Tibial artery (tissue), 4 donors: ENCODE measurements at regions not wholly inside any gene's neighbourhood (a gene's known extent, or its start where the extent isn't known, plus 50 kb on each side); places are given as distances from the start of the nearest gene placed in this dataset.

Experiments used
- DNase-seq, 2 donors: peaks; one replicate each; pipeline ENCODE4 v3.0.0-alpha.2; 2019
- H3K27ac ChIP-seq, 2 donors: fragments of 200-600 bp; sonication (generic) in 1 of 2; 1 replicate in 1 of 2; 2 replicates in 1 of 2; pipeline ENCODE4 v1.5.1; 2018 to 2019; ENCODE audit warnings: mild to moderate bottlenecking in 1 of 2
- H3K27me3 ChIP-seq, 2 donors: fragments of 200-600 bp; sonication (generic) in 1 of 2; one replicate each; pipeline versions ENCODE4 v1.5.1 to v1.6.0; 2016 to 2019
- H3K36me3 ChIP-seq, 3 donors: fragments of 200-600 bp; sonication (generic) in 2 of 3; one replicate each; pipeline ENCODE4 v1.5.1; 2016 to 2019; ENCODE audit warnings: mild to moderate bottlenecking in 2 of 3
- H3K4me1 ChIP-seq, 4 donors: fragments of 200-600 bp; sonication (generic) in 2 of 4; 1 replicate in 3 of 4; 2 replicates in 1 of 4; pipeline ENCODE4 v1.5.1; 2016 to 2019
- H3K4me3 ChIP-seq, 2 donors: fragments of 200-600 bp; sonication (generic) in 1 of 2; 1 replicate in 1 of 2; 2 replicates in 1 of 2; pipeline ENCODE4 v1.5.1; 2018 to 2019; ENCODE audit warnings: mild to moderate bottlenecking in 2 of 2
- H3K9me3 ChIP-seq, 3 donors: fragments of 200-600 bp; sonication (generic) in 1 of 3; one replicate each; pipeline ENCODE4 v1.5.1; 2016 to 2019
- intact Hi-C: fragments of 100-400 bp; cut with DNase I; formaldehyde crosslinking; loops from one replicate; pipeline ENCODE4 v1.15.0; 2023; ENCODE audit warnings: low total_unique reads
- TF ChIP-seq, protein P1 (sequence below), 2 experiments: fragments of 200-600 bp in 1 of 2; fragments of 450-650 bp in 1 of 2; IDR thresholded peaks; one replicate each; pipeline ENCODE4 v1.5.1; 2017 to 2019; ENCODE audit warnings: antibody characterized with exemption in 2 of 2, mild to moderate bottlenecking in 1 of 2, moderate library complexity in 1 of 2

GRCh38 chr10:3660753-3661152, 124.3 kb downstream of the KLF6 start:
- no peaks in the 10 kb centered on the region for H3K27me3 ChIP-seq
- no peaks in the 10 kb centered on the region for H3K9me3 ChIP-seq
- TF ChIP-seq, protein P1, sequence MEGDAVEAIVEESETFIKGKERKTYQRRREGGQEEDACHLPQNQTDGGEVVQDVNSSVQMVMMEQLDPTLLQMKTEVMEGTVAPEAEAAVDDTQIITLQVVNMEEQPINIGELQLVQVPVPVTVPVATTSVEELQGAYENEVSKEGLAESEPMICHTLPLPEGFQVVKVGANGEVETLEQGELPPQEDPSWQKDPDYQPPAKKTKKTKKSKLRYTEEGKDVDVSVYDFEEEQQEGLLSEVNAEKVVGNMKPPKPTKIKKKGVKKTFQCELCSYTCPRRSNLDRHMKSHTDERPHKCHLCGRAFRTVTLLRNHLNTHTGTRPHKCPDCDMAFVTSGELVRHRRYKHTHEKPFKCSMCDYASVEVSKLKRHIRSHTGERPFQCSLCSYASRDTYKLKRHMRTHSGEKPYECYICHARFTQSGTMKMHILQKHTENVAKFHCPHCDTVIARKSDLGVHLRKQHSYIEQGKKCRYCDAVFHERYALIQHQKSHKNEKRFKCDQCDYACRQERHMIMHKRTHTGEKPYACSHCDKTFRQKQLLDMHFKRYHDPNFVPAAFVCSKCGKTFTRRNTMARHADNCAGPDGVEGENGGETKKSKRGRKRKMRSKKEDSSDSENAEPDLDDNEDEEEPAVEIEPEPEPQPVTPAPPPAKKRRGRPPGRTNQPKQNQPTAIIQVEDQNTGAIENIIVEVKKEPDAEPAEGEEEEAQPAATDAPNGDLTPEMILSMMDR (IDR thresholded peaks at IDR 0.05): no peak
- H3K27ac ChIP-seq: no peak overlapping the region
- no peaks in the 10 kb centered on the region for H3K36me3 ChIP-seq
- no peak for DNase-seq
- H3K4me3 ChIP-seq: no peak overlapping the region
- intact Hi-C loops: no loop called here
- no peaks in the 10 kb centered on the region for H3K4me1 ChIP-seq

DNA sequence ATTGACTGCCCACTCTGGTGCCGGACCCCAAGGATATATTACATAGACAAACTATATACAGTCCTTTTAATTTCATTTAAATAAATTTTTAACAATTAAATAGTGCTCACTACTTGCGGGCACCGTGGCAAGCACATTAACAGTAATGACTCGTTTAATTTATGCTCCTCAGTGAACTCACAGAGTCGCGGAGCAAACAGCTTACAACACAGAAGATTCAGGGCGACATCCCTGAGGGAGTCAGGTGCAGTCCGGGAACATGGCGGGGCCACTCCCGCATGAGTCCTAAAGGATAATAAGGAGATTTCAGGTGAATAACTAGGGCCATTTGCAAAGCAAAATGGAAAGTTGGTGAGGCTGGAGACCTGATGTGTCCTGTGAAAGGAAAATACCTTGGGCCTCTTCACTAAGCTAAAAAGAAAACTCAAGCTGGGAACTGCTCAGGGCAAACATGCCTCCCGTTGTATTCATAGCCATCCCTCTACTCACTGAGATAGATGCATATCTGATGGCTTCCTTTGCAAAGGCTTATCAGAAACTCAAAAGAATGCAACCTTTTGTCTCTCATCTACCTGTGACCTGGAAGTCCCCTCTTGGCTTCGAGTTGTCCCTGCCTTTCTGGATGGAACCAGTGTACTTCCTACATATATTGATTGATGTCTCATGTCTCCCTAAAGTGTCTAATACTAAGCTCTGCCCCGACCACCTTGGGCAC, 125.6 kb downstream of the KLF6 start:
- H3K4me1 ChIP-seq: peaks cover 0 to 8% (median 3%) of the 10 kb centered on the region in 4 donors
- no peak overlapping the region for H3K27ac ChIP-seq
- no peaks in the 10 kb centered on the region for H3K27me3 ChIP-seq
- H3K36me3 ChIP-seq: no peaks in the 10 kb centered on the region
- TF ChIP-seq, protein P1 (IDR thresholded peaks at IDR 0.05): no peak
- DNase-seq: no peak
- H3K9me3 ChIP-seq: no peaks in the 10 kb centered on the region
- no peak overlapping the region for H3K4me3 ChIP-seq
- intact Hi-C loops: no loop called here

DNA sequence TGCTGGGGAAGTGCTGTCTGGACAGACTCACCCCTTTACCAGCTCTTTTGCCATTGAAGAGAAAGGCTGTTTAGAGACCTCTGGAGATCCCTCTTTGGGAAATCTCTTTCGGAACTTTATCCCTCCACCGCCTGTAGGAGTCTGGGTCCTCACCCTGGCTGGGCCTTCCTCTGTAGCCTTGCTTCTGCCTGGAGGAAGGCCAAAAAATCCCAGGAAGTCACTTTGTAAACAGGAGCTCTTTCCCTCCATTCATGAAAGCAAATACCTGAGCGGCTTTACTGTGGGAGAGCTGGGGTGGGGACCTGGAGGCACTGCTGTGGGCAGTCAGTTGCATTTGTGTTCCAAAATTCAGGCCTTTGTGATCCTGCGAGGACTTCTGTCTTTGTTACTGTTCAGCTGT, 126.2 kb downstream of the KLF6 start:
- intact Hi-C loops: no loop called here

GRCh38 chr10:3656214-3656613, 128.8 kb downstream of the KLF6 start:
- TF ChIP-seq, protein P1 (IDR thresholded peaks at IDR 0.05): no peak
- Histone ChIP-seq H3K9me3 (no peaks in the 10 kb centered on the region), H3K36me3 (no peaks in the 10 kb centered on the region), H3K27ac (no peak overlapping the region), H3K4me1 (peaks cover 0 to 20% (median 6%) of the 10 kb centered on the region in 4 donors), H3K4me3 (no peak overlapping the region), H3K27me3 (no peaks in the 10 kb centered on the region)
- intact Hi-C loops: no loop called here
- DNase-seq: no peak

More for the DNA sequence above, 126.2 kb downstream of the KLF6 start:
- no peaks in the 10 kb centered on the region for H3K36me3 ChIP-seq
- H3K4me3 ChIP-seq: no peak overlapping the region
- TF ChIP-seq, protein P1 (IDR thresholded peaks at IDR 0.05): no peak
- no peaks in the 10 kb centered on the region for H3K9me3 ChIP-seq
- peaks cover 0 to 13% (median 6%) of the 10 kb centered on the region in 4 donors for H3K4me1 ChIP-seq
- H3K27ac ChIP-seq: no peak overlapping the region
- no peak for DNase-seq
- no peaks in the 10 kb centered on the region for H3K27me3 ChIP-seq

DNA sequence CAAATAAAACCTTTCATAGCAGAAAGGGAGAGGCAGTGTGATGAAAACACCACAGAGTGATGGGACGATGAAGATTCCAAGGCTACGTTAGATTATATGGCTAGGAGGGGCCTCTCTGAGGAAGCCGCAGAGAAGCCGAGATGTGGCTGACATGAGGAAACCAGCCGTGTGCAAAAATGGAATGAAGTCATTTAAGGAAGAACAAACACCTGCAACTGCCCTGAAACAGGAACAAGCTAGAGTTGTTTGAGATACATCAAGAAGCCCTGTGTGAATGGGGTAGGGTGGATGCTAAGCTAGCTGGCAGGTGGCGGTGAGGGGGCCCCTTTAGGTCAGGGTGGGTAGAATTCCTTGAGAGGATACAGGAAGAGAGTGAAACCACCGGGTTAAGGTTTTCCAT, 129.5 kb downstream of the KLF6 start:
- intact Hi-C loops: no loop called here
- no peak overlapping the region for H3K4me3 ChIP-seq
- no peaks in the 10 kb centered on the region for H3K36me3 ChIP-seq
- no peaks in the 10 kb centered on the region for H3K27me3 ChIP-seq
- H3K27ac ChIP-seq: no peak overlapping the region
- H3K9me3 ChIP-seq: no peaks in the 10 kb centered on the region
- TF ChIP-seq, protein P1 (IDR thresholded peaks at IDR 0.05): no peak
- no peak for DNase-seq
- H3K4me1 ChIP-seq: peaks cover 0 to 20% (median 6%) of the 10 kb centered on the region in 4 donors
